Endothelial cell (in vitro differentiated cells): ENCODE measurements at regions not wholly inside any gene's neighbourhood (a gene's known extent, or its start where the extent isn't known, plus 50 kb on each side); places are given as distances from the start of the nearest gene placed in this dataset.

Experiments used
- DNase-seq: peaks from one replicate; pipeline ENCODE4 v3.0.0; 2021; ENCODE audit warnings: low spot score
- H3K27ac Mint-ChIP-seq: one replicate; pipeline ENCODE4 v1.8.0; 2021; ENCODE audit warnings: mixed read lengths, inconsistent platforms; ENCODE audit not compliant: unreplicated experiment
- H3K27me3 Mint-ChIP-seq: one replicate; pipeline ENCODE4 v1.8.0; 2021; ENCODE audit warnings: mild to moderate bottlenecking, moderate library complexity, mixed read lengths, inconsistent platforms; ENCODE audit not compliant: unreplicated experiment
- H3K36me3 Mint-ChIP-seq: one replicate; pipeline ENCODE4 v1.8.0; 2021; ENCODE audit warnings: mild to moderate bottlenecking, low read depth, mixed read lengths, inconsistent platforms; ENCODE audit not compliant: unreplicated experiment
- H3K4me1 Mint-ChIP-seq: one replicate; pipeline ENCODE4 v1.8.0; 2021; ENCODE audit warnings: mild to moderate bottlenecking, mixed read lengths, inconsistent platforms; ENCODE audit not compliant: unreplicated experiment
- H3K4me3 Mint-ChIP-seq: one replicate; pipeline ENCODE4 v1.8.0; 2021; ENCODE audit warnings: mild to moderate bottlenecking, mixed read lengths, inconsistent platforms; ENCODE audit not compliant: unreplicated experiment
- H3K9me3 Mint-ChIP-seq: one replicate; pipeline ENCODE4 v1.8.0; 2021; ENCODE audit warnings: mixed read lengths, inconsistent platforms; ENCODE audit not compliant: unreplicated experiment
- TF ChIP-seq, protein P1 (sequence below): fragments of 200-600 bp; sonication (generic); IDR thresholded peaks from one replicate; pipeline ENCODE4 v1.5.0; 2021; ENCODE audit warnings: antibody characterized with exemption; ENCODE audit not compliant: unreplicated experiment

- H3K27ac Mint-ChIP-seq: no peak overlapping the region
- H3K27me3 Mint-ChIP-seq: no peaks in the 10 kb centered on the region
- H3K36me3 Mint-ChIP-seq: no peaks in the 10 kb centered on the region
- peaks cover 6% of the 10 kb centered on the region for H3K4me1 Mint-ChIP-seq
- H3K4me3 Mint-ChIP-seq: peak overlapping the region; percentile 11
- DNase-seq: no peak
- TF ChIP-seq, protein P1, sequence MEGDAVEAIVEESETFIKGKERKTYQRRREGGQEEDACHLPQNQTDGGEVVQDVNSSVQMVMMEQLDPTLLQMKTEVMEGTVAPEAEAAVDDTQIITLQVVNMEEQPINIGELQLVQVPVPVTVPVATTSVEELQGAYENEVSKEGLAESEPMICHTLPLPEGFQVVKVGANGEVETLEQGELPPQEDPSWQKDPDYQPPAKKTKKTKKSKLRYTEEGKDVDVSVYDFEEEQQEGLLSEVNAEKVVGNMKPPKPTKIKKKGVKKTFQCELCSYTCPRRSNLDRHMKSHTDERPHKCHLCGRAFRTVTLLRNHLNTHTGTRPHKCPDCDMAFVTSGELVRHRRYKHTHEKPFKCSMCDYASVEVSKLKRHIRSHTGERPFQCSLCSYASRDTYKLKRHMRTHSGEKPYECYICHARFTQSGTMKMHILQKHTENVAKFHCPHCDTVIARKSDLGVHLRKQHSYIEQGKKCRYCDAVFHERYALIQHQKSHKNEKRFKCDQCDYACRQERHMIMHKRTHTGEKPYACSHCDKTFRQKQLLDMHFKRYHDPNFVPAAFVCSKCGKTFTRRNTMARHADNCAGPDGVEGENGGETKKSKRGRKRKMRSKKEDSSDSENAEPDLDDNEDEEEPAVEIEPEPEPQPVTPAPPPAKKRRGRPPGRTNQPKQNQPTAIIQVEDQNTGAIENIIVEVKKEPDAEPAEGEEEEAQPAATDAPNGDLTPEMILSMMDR: no peak
- H3K9me3 Mint-ChIP-seq: no peaks in the 10 kb centered on the region
Observed at GRCh38 chr20:58096880-58097423, 131.5 kb downstream of the ANKRD60 start.

DNA sequence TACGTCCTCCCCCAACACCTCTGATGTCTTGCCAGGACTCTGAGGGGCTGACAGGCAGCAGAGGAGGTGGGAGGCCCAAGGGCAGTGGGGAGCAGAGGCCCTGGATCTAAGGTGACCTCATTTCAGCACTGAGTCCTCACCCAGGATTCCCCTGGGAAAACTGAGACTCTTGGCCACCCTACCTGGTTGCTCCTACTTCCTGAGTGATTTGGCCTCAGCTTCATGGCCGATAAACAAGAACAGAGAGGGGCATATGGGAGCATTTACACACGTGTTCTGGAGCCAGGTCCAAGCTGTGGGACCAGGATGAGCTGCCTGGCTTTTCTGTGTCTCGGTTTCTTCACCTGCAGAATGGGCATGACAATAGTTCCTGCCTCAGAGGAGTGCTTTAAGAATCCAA lies 133.8 kb downstream of the ANKRD60 start:
- Mint-ChIP-seq H3K36me3 (peaks cover 3% of the 10 kb centered on the region), H3K4me3 (no peak overlapping the region), H3K4me1 (peaks cover 3% of the 10 kb centered on the region), H3K27me3 (no peaks in the 10 kb centered on the region), H3K9me3 (no peaks in the 10 kb centered on the region), H3K27ac (no peak overlapping the region)
- no peak for DNase-seq
- TF ChIP-seq, protein P1: no peak

- peaks cover 2% of the 10 kb centered on the region for H3K4me1 Mint-ChIP-seq
- H3K9me3 Mint-ChIP-seq: no peaks in the 10 kb centered on the region
- H3K4me3 Mint-ChIP-seq: no peak overlapping the region
- TF ChIP-seq, protein P1: no peak
- no peak overlapping the region for H3K27ac Mint-ChIP-seq
- DNase-seq: no peak
- H3K27me3 Mint-ChIP-seq: no peaks in the 10 kb centered on the region
- H3K36me3 Mint-ChIP-seq: peaks cover 3% of the 10 kb centered on the region
Observed at GRCh38 chr20:58094160-58094559, 134.3 kb downstream of the ANKRD60 start.

GRCh38 chr20:58092871-58093270 lies 135.6 kb downstream of the ANKRD60 start:
- DNase-seq: no peak
- peaks cover 4% of the 10 kb centered on the region for H3K4me1 Mint-ChIP-seq
- H3K4me3 Mint-ChIP-seq: no peak overlapping the region
- H3K36me3 Mint-ChIP-seq: peaks cover 3% of the 10 kb centered on the region
- no peaks in the 10 kb centered on the region for H3K9me3 Mint-ChIP-seq
- TF ChIP-seq, protein P1: no peak
- H3K27me3 Mint-ChIP-seq: no peaks in the 10 kb centered on the region
- no peak overlapping the region for H3K27ac Mint-ChIP-seq

GRCh38 chr20:58092353-58092752 lies 136.1 kb downstream of the ANKRD60 start:
- Mint-ChIP-seq H3K4me1 (peaks cover 8% of the 10 kb centered on the region), H3K27me3 (no peaks in the 10 kb centered on the region), H3K27ac (no peak overlapping the region), H3K36me3 (peaks cover 3% of the 10 kb centered on the region), H3K9me3 (no peaks in the 10 kb centered on the region), H3K4me3 (no peak overlapping the region)
- no peak for DNase-seq
- TF ChIP-seq, protein P1: no peak
